ENCODE measurements at regions not wholly inside any gene's neighbourhood (a gene's known extent, or its start where the extent isn't known, plus 50 kb on each side); places are given as distances from the start of the nearest gene placed in this dataset.

- ChIA-PET POLR2A (no interaction called here), CTCF (interaction anchor here (0.8 kb wide), 1 partner anchor 100 kb away, joined by 3 read pairs; no protein-coding TSS in a partner anchor)
- DNase-seq (ENCODE audit: extremely low spot score): no peak
- no peak for TF ChIP-seq L3MBTL2 (conservative IDR thresholded peaks at IDR 0.05)
- no peak for TF ChIP-seq LEF1 (IDR thresholded peaks at IDR 0.05; ENCODE audit: borderline replicate concordance)
- TF ChIP-seq TARDBP (IDR thresholded peaks at IDR 0.05): no peak
These were observed 124.8 kb downstream of the TTC32 start for GRCh38 chr2:19776941-19777514.

- ChIA-PET CTCF (no interaction called here), POLR2A (no interaction called here)
- TF ChIP-seq ELF4 (IDR thresholded peaks at IDR 0.05) (no peak), ARNT (IDR thresholded peaks at IDR 0.05) (no peak), SP1 (IDR thresholded peaks at IDR 0.05) (no peak), L3MBTL2 (conservative IDR thresholded peaks at IDR 0.05) (no peak)
- DNase-seq (ENCODE audit: extremely low spot score): no peak
These were observed 125.9 kb downstream of the TTC32 start for GRCh38 chr2:19775838-19776237.

DNA sequence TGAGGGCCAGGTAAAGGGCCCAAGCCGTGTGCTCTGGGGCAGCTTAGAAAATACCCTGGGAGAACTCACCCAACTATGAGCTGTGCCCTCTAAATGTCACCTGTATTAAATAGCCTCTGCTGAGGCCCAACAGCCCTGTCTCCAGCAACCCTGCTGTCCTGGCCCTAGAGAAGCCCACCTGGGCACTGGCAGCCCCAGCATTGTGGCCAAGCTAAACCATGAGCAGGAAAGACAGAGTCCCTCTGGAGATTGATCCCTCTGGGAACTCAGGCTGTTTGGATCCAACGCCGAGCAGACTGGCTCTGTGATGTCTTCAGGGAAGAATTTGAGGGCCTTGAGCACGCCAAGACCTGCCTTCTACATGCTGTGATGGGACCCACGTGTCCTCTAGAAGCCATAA lies 126.5 kb downstream of the TTC32 start:
- DNase-seq (ENCODE audit: extremely low spot score): no peak
- ChIA-PET POLR2A (no interaction called here), CTCF (no interaction called here)
- TF ChIP-seq ZNF384 (IDR thresholded peaks at IDR 0.05) (no peak), FOXK2 (IDR thresholded peaks at IDR 0.05) (no peak), SUZ12 (IDR thresholded peaks at IDR 0.05) (no peak), ARNT (IDR thresholded peaks at IDR 0.05) (no peak), LEF1 (IDR thresholded peaks at IDR 0.05; ENCODE audit: borderline replicate concordance) (no peak), FOXM1 (IDR thresholded peaks at IDR 0.05; ENCODE audit: borderline replicate concordance) (no peak), HDGF (IDR thresholded peaks at IDR 0.05; ENCODE audit: borderline replicate concordance) (no peak), SP1 (IDR thresholded peaks at IDR 0.05) (no peak)

GRCh38 chr2:19774805-19775176 lies 127.0 kb downstream of the TTC32 start:
- ChIA-PET CTCF (no interaction called here), POLR2A (no interaction called here)
- TF ChIP-seq L3MBTL2 (conservative IDR thresholded peaks at IDR 0.05): no peak
- peak; percentile 56 for DNase-seq (ENCODE audit: extremely low spot score)

- POLR2A ChIA-PET: no interaction called here
- TF ChIP-seq FOXA1 (IDR thresholded peaks at IDR 0.05): no peak
- TF ChIP-seq ELF4 (IDR thresholded peaks at IDR 0.05): no peak
- no peak for TF ChIP-seq ZNF384 (IDR thresholded peaks at IDR 0.05)
- TF ChIP-seq TARDBP (IDR thresholded peaks at IDR 0.05): no peak
- no peak for TF ChIP-seq ARNT (IDR thresholded peaks at IDR 0.05)
- no peak for DNase-seq (ENCODE audit: extremely low spot score)
- CTCF ChIA-PET: no interaction called here
These were observed 128.8 kb downstream of the TTC32 start for GRCh38 chr2:19772981-19773380.

GRCh38 chr2:19769513-19769912 lies 132.3 kb downstream of the TTC32 start:
- ChIA-PET POLR2A (no interaction called here), CTCF (no interaction called here)
- no peak for DNase-seq (ENCODE audit: extremely low spot score)
- TF ChIP-seq LEF1 (IDR thresholded peaks at IDR 0.05; ENCODE audit: borderline replicate concordance): no peak
- TF ChIP-seq NFRKB (IDR thresholded peaks at IDR 0.05): no peak
- no peak for TF ChIP-seq TARDBP (IDR thresholded peaks at IDR 0.05)
- no peak for TF ChIP-seq BHLHE40 (IDR thresholded peaks at IDR 0.05; ENCODE audit: borderline replicate concordance)
- no peak for TF ChIP-seq L3MBTL2 (conservative IDR thresholded peaks at IDR 0.05)

- POLR2A ChIA-PET: no interaction called here
- TF ChIP-seq L3MBTL2 (conservative IDR thresholded peaks at IDR 0.05) (no peak), ZNF384 (IDR thresholded peaks at IDR 0.05) (no peak), BHLHE40 (IDR thresholded peaks at IDR 0.05; ENCODE audit: borderline replicate concordance) (no peak), NFRKB (IDR thresholded peaks at IDR 0.05) (no peak), LEF1 (IDR thresholded peaks at IDR 0.05; ENCODE audit: borderline replicate concordance) (no peak), FOXA1 (IDR thresholded peaks at IDR 0.05) (no peak), CTBP1 (IDR thresholded peaks at IDR 0.05; ENCODE audit: borderline replicate concordance) (no peak), HDGF (IDR thresholded peaks at IDR 0.05; ENCODE audit: borderline replicate concordance) (no peak), FOXM1 (IDR thresholded peaks at IDR 0.05; ENCODE audit: borderline replicate concordance) (no peak), TARDBP (IDR thresholded peaks at IDR 0.05) (no peak), ARNT (IDR thresholded peaks at IDR 0.05) (no peak), SP1 (IDR thresholded peaks at IDR 0.05) (no peak), SUZ12 (IDR thresholded peaks at IDR 0.05) (no peak)
- TF ChIP-seq, protein P1, sequence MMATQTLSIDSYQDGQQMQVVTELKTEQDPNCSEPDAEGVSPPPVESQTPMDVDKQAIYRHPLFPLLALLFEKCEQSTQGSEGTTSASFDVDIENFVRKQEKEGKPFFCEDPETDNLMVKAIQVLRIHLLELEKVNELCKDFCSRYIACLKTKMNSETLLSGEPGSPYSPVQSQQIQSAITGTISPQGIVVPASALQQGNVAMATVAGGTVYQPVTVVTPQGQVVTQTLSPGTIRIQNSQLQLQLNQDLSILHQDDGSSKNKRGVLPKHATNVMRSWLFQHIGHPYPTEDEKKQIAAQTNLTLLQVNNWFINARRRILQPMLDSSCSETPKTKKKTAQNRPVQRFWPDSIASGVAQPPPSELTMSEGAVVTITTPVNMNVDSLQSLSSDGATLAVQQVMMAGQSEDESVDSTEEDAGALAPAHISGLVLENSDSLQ (IDR thresholded peaks at IDR 0.05): no peak
- CTCF ChIA-PET: no interaction called here
- no peak for DNase-seq (ENCODE audit: extremely low spot score)
These were observed 133.9 kb downstream of the TTC32 start for GRCh38 chr2:19767899-19768298.

DNA sequence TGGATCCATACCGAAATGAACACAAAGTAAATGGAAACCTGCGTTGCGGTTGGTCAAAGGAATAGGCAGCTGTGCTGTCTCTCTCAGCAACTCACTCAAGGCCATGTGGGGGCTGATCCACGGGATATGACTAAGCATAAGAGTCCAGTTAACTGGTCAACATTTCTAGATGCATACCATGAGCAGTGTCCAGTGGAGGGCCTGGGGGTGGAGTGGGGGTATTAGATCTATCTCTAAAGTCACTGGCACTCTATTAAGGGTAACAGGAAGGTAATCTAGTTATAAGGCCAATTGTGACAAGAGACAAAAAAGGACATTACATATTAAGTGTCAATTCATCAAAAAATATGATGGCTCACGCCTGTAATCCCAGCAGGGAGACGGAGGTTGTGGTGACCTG lies 136.8 kb downstream of the TTC32 start:
- no peak for TF ChIP-seq BHLHE40 (IDR thresholded peaks at IDR 0.05; ENCODE audit: borderline replicate concordance)
- no peak for TF ChIP-seq NFRKB (IDR thresholded peaks at IDR 0.05)
- TF ChIP-seq CTBP1 (IDR thresholded peaks at IDR 0.05; ENCODE audit: borderline replicate concordance): no peak
- no peak for TF ChIP-seq ZNF384 (IDR thresholded peaks at IDR 0.05)
- TF ChIP-seq FOXM1 (IDR thresholded peaks at IDR 0.05; ENCODE audit: borderline replicate concordance): no peak
- TF ChIP-seq FOXA1 (IDR thresholded peaks at IDR 0.05): no peak
- TF ChIP-seq TARDBP (IDR thresholded peaks at IDR 0.05): no peak
- POLR2A ChIA-PET: no interaction called here
- CTCF ChIA-PET: interaction anchor here (0.7 kb wide), 1 partner anchor 154 kb away, joined by 3 read pairs; no protein-coding TSS in a partner anchor
- no peak for DNase-seq (ENCODE audit: extremely low spot score)

- POLR2A ChIA-PET: no interaction called here
- TF ChIP-seq, protein P1 (IDR thresholded peaks at IDR 0.05): no peak
- TF ChIP-seq FOXM1 (IDR thresholded peaks at IDR 0.05; ENCODE audit: borderline replicate concordance) (no peak), ARNT (IDR thresholded peaks at IDR 0.05) (no peak), FOXA1 (IDR thresholded peaks at IDR 0.05) (no peak), L3MBTL2 (conservative IDR thresholded peaks at IDR 0.05) (no peak), NFRKB (IDR thresholded peaks at IDR 0.05) (no peak), CTBP1 (IDR thresholded peaks at IDR 0.05; ENCODE audit: borderline replicate concordance) (no peak), ELF4 (IDR thresholded peaks at IDR 0.05) (no peak), FOXK2 (IDR thresholded peaks at IDR 0.05) (no peak), SP1 (IDR thresholded peaks at IDR 0.05) (no peak), TARDBP (IDR thresholded peaks at IDR 0.05) (no peak), SUZ12 (IDR thresholded peaks at IDR 0.05) (no peak), ZNF384 (IDR thresholded peaks at IDR 0.05) (no peak), HDGF (IDR thresholded peaks at IDR 0.05; ENCODE audit: borderline replicate concordance) (no peak)
- CTCF ChIA-PET: no interaction called here
- DNase-seq (ENCODE audit: extremely low spot score): no peak
These were observed 138.1 kb downstream of the TTC32 start for GRCh38 chr2:19763731-19764130.
